ENCODE measurements at regions not wholly inside any gene's neighbourhood (a gene's known extent, or its start where the extent isn't known, plus 50 kb on each side); places are given as distances from the start of the nearest gene placed in this dataset.

- H3K9me3 Mint-ChIP-seq, result no peaks in the 10 kb centered on the region
- no peak overlapping the region for H3K4me3 Mint-ChIP-seq
- H3K27me3 Mint-ChIP-seq (ENCODE audit: insufficient read depth, low read depth), result peaks cover 11% of the 10 kb centered on the region
- H3K4me3 ChIP-seq, result no peak overlapping the region
- H3K9ac ChIP-seq, result no peak overlapping the region
- H3K4me1 Mint-ChIP-seq, result peaks cover 12% of the 10 kb centered on the region
- H3K27ac ChIP-seq, result no peak overlapping the region
- no peak overlapping the region for H3K4me2 ChIP-seq
- H3K36me3 Mint-ChIP-seq, result no peaks in the 10 kb centered on the region
- no peaks in the 10 kb centered on the region for H3K36me3 ChIP-seq
- H3K27me3 ChIP-seq, result no peaks in the 10 kb centered on the region
- no peak for DNase-seq (ENCODE audit: low spot score)
- H3K79me2 ChIP-seq (ENCODE audit: low read depth), result no peaks in the 10 kb centered on the region
- no peak overlapping the region for H3K27ac Mint-ChIP-seq
- no peak overlapping the region for H2AFZ ChIP-seq (replicated peaks)
- H3K9me3 ChIP-seq (ENCODE audit: low read depth), result no peaks in the 10 kb centered on the region
- TF ChIP-seq, protein P1, sequence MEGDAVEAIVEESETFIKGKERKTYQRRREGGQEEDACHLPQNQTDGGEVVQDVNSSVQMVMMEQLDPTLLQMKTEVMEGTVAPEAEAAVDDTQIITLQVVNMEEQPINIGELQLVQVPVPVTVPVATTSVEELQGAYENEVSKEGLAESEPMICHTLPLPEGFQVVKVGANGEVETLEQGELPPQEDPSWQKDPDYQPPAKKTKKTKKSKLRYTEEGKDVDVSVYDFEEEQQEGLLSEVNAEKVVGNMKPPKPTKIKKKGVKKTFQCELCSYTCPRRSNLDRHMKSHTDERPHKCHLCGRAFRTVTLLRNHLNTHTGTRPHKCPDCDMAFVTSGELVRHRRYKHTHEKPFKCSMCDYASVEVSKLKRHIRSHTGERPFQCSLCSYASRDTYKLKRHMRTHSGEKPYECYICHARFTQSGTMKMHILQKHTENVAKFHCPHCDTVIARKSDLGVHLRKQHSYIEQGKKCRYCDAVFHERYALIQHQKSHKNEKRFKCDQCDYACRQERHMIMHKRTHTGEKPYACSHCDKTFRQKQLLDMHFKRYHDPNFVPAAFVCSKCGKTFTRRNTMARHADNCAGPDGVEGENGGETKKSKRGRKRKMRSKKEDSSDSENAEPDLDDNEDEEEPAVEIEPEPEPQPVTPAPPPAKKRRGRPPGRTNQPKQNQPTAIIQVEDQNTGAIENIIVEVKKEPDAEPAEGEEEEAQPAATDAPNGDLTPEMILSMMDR (IDR thresholded peaks at IDR 0.05), result no peak
- TF ChIP-seq EZH2 (IDR thresholded peaks at IDR 0.05) (no peak), EZH2phosphoT487 (IDR thresholded peaks at IDR 0.05) (no peak)
- no peaks in the 10 kb centered on the region for H3F3A ChIP-seq (ENCODE audit: low read depth)
- H4K20me1 ChIP-seq (ENCODE audit: low read depth), result no peaks in the 10 kb centered on the region
- H3K4me1 ChIP-seq, result peaks cover 6% of the 10 kb centered on the region
Measured at GRCh38 chr15:70209499-70209898, 111.8 kb upstream of the TLE3 start.

- Histone ChIP-seq H3K9ac (no peak overlapping the region), H3K79me2 (ENCODE audit: low read depth) (no peaks in the 10 kb centered on the region), H3K4me3 (no peak overlapping the region), H2AFZ (replicated peaks) (no peak overlapping the region), H3K36me3 (no peaks in the 10 kb centered on the region), H3F3A (ENCODE audit: low read depth) (no peaks in the 10 kb centered on the region), H3K27ac (no peak overlapping the region), H3K4me2 (no peak overlapping the region), H3K9me3 (ENCODE audit: low read depth) (no peaks in the 10 kb centered on the region), H4K20me1 (ENCODE audit: low read depth) (no peaks in the 10 kb centered on the region), H3K27me3 (no peaks in the 10 kb centered on the region), H3K4me1 (peaks cover 6% of the 10 kb centered on the region)
- Mint-ChIP-seq H3K4me3 (no peak overlapping the region), H3K36me3 (no peaks in the 10 kb centered on the region), H3K9me3 (no peaks in the 10 kb centered on the region), H3K4me1 (peaks cover 12% of the 10 kb centered on the region), H3K27ac (no peak overlapping the region), H3K27me3 (ENCODE audit: insufficient read depth, low read depth) (peaks cover 17% of the 10 kb centered on the region)
- TF ChIP-seq, protein P1 (IDR thresholded peaks at IDR 0.05), result no peak
- TF ChIP-seq EZH2 (IDR thresholded peaks at IDR 0.05) (no peak), EZH2phosphoT487 (IDR thresholded peaks at IDR 0.05) (no peak)
- DNase-seq (ENCODE audit: low spot score), result no peak
Measured at GRCh38 chr15:70208332-70208731, 110.6 kb upstream of the TLE3 start.

DNA sequence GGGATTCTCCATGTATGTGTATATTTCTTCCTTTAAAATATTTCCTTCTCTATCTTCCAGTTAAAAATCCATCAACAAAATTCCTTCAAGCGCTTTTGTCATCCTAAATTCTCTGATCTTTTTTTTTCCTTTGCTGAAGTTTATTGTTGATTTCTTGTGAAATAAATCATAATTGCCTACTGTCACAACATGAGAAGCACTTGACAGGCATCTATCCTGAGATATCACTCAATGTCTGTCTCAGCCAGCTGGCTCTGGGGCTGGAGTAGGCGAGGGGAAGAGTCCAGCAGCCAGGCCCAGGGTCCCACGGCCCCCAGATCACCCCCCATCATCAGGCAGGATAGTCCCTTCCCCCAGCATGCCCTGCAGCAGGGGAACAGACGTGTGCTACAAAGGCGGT is 109.0 kb upstream of the TLE3 start:
- no peak overlapping the region for H3K4me3 Mint-ChIP-seq
- no peaks in the 10 kb centered on the region for H3K9me3 Mint-ChIP-seq
- Histone ChIP-seq H3F3A (ENCODE audit: low read depth) (no peaks in the 10 kb centered on the region), H3K4me1 (peaks cover 6% of the 10 kb centered on the region), H3K79me2 (ENCODE audit: low read depth) (no peaks in the 10 kb centered on the region), H3K27me3 (no peaks in the 10 kb centered on the region), H2AFZ (replicated peaks) (no peak overlapping the region), H3K4me3 (no peak overlapping the region), H4K20me1 (ENCODE audit: low read depth) (no peaks in the 10 kb centered on the region), H3K4me2 (no peak overlapping the region), H3K27ac (no peak overlapping the region), H3K36me3 (no peaks in the 10 kb centered on the region), H3K9ac (no peak overlapping the region), H3K9me3 (ENCODE audit: low read depth) (no peaks in the 10 kb centered on the region)
- H3K27ac Mint-ChIP-seq, result no peak overlapping the region
- no peak for DNase-seq (ENCODE audit: low spot score)
- no peaks in the 10 kb centered on the region for H3K36me3 Mint-ChIP-seq
- H3K27me3 Mint-ChIP-seq (ENCODE audit: insufficient read depth, low read depth), result peaks cover 15% of the 10 kb centered on the region
- no peak for TF ChIP-seq EZH2 (IDR thresholded peaks at IDR 0.05)
- TF ChIP-seq, protein P1 (IDR thresholded peaks at IDR 0.05), result no peak
- TF ChIP-seq EZH2phosphoT487 (IDR thresholded peaks at IDR 0.05), result no peak
- peaks cover 12% of the 10 kb centered on the region for H3K4me1 Mint-ChIP-seq
